Right forelimb (tissue), 1 donor: ENCODE measurements at regions not wholly inside any gene's neighbourhood (a gene's known extent, or its start where the extent isn't known, plus 50 kb on each side); places are given as distances from the start of the nearest gene placed in this dataset.

Experiments
- DNase-seq: peaks from one replicate; pipeline ENCODE4 v3.0.0-alpha.2; 2018

- no peak for DNase-seq
Measured at GRCh38 chr2:226155093-226155875, 644.3 kb downstream of the IRS1 start.

DNA sequence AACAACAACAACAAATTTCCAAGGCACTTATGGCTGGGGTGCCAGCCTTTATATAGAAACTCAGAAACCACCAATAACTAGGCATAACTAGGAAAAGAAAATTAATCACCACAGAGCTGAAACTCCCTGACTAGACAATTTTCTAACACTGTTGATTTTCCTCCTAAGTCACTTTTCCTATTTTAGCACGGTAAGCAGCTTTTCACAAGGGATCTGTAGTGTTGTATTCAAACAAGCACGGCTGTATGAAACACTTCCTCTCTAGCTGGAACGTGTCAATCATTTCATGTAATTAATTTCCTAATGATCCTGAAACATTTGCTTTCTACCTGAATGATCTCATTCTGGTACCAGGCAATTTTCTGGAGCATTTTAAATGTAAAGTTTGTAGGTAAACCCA lies 645.0 kb downstream of the IRS1 start:
- DNase-seq: no peak

DNA sequence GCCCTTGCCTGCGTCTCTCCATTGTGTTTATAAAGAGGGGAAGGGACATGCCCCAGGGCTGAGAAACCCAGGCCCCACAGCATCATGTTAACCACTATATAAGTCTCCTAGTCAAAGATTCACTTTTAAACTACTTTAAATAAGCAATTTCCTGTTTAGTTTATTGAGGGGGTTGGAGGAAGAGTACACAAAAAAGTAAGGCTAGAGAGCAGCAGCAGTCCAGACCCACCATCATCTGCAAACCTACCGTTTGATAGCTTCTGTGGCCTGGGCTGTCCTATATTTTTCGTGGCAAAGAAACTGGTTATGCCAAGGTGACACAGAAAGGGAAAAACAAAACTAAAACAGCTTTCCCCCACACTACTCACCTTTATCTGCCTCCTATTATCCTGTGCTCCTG lies 646.1 kb downstream of the IRS1 start:
- DNase-seq: no peak

GRCh38 chr2:226151157-226151556 lies 648.5 kb downstream of the IRS1 start:
- no peak for DNase-seq

DNA sequence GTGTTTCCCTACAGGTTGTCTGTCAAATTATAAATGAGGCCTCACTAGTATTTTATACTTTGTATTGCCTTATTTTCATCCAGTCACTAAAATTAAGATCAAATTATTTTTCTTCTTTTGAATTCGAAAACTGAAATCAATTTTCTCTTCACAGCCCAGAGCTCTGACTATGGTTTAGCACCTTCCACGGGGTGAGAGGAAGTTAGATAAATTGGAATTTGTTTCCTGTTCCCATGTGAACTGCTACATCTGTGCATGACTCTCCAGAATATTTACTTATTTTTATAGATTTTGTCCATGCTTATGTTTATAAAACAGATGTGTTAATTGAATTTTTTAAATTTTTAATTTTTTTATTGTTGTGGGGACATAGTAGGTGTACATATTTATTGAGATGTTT lies 656.5 kb downstream of the IRS1 start:
- DNase-seq: no peak

- no peak for DNase-seq
Measured at GRCh38 chr2:226142463-226142862, 657.2 kb downstream of the IRS1 start.

- DNase-seq: no peak
Measured at GRCh38 chr2:226140594-226140993, 659.0 kb downstream of the IRS1 start.

DNA sequence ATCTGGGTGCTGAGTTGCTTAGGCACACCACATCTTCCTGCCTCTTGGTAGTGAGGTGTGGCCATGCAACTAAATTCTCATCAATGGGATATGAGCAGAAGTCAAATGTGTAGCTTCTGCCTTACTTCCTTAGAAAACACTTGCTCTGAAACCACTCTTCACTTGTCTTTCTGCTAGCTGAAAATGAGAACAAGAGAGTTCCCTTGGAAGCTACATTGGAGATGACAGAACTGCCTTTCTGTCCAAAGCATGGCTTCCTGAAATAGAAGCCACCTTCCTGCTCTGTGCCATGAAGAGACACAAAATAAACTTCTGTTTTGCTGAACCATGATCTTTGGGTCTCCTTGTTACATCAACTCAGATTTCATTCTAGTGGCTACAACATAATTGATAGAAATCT lies 659.9 kb downstream of the IRS1 start:
- DNase-seq: no peak

GRCh38 chr2:226137201-226137811 lies 662.3 kb downstream of the IRS1 start:
- no peak for DNase-seq

GRCh38 chr2:226136739-226137138 lies 662.9 kb downstream of the IRS1 start:
- no peak for DNase-seq

GRCh38 chr2:226135861-226136548 lies 663.6 kb downstream of the IRS1 start:
- DNase-seq: no peak

GRCh38 chr2:226132323-226133215 lies 667.1 kb downstream of the IRS1 start:
- DNase-seq: no peak

DNA sequence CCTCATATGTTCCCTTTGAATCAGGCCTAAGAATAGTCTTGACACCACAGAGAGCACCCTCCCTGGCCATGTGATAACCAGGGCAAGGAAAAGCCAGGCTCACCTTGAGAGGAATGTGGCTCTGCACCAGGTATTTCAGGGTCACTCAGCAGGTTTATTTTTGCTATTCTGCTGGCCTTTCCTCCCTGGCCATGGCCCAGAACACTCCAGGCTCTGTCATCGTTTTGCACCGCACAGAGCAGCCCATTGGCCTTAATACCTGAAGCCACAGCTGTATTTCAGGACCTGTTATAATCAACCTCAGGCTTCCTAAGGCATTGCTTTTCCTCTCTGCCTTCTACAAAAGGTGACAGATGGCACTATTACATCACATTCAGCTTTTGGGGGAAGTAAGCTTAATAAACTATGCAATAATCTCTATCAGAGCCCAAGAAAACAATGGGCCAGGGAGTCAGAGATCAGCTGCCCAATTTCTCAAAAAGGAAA lies 668.3 kb downstream of the IRS1 start:
- no peak for DNase-seq

DNA sequence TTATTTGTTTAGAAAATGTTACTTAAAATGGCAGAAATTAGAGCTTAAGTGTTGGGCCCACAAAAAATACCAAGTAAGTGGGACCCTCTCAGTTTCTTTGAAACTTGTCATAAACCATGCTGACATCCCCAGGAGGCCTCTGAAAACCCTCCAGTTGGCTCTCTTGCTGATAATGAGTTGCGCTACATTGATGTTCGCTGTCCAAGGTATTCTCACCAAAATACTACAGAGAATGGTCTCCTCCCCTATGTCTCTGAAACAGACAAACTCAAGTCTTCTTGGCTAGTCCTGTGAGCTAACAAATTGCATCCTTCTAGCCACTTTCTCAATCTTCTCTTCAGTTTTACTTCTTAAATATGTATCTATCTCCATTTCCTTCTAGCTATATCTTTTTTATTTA lies 669.4 kb downstream of the IRS1 start:
- no peak for DNase-seq

DNA sequence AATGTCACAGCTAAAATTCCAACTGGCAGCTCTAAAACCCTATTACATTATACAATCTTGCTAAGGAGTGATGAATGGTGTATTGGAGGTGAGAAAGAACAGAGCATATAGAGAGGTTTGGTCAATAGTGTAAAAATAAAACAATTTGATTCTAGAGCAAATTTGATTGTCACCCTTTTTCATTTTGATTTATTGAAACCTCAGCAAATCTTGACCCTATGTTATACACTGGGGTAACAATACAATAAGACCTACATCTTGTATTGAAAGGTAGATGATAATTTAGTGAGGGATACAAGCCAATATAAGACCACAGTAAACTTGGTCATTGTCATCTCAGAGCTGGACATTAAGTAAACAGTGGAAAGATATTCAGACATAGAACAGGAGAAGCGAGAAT lies 671.9 kb downstream of the IRS1 start:
- no peak for DNase-seq

DNA sequence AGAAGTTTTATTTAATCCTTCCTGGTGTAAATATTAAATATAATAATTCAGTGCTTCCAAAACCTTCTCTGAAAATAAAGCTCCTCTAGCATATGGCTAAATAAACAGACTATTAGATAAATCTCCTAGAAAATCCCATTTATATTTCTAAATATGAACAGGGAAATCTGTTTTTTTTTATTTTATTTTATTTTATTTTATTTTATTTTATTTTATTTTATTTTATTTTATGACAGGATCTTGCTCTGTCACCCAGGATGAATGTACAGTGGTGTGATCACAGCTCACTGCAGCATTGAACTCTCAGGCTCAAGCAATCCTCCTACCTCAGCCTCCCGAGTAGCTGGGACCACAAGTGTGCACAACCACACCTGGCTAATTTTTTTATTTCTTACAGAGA lies 673.5 kb downstream of the IRS1 start:
- no peak for DNase-seq

GRCh38 chr2:226125176-226125883 lies 674.3 kb downstream of the IRS1 start:
- DNase-seq: no peak

GRCh38 chr2:226124548-226125011 lies 675.0 kb downstream of the IRS1 start:
- no peak for DNase-seq

- no peak for DNase-seq
Measured at GRCh38 chr2:226123300-226123699, 676.3 kb downstream of the IRS1 start.

DNA sequence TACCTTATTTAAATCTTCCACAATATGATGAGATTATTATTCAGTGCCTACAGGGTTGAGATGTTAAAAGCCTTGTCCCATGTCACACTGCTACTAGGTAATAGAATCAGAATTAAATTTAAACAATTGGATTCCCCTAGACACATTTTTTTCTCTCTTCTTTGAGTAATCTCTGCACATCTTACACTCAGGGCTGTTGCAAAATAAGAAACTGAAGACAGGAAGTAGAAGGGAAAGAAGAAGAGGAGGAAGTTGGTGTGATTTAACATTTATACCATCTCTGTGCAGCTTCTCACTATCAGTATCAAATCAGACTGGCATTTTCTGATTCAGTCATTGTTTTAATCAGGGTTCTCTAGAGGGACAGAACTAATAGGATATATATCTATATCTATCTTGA lies 677.6 kb downstream of the IRS1 start:
- no peak for DNase-seq

DNA sequence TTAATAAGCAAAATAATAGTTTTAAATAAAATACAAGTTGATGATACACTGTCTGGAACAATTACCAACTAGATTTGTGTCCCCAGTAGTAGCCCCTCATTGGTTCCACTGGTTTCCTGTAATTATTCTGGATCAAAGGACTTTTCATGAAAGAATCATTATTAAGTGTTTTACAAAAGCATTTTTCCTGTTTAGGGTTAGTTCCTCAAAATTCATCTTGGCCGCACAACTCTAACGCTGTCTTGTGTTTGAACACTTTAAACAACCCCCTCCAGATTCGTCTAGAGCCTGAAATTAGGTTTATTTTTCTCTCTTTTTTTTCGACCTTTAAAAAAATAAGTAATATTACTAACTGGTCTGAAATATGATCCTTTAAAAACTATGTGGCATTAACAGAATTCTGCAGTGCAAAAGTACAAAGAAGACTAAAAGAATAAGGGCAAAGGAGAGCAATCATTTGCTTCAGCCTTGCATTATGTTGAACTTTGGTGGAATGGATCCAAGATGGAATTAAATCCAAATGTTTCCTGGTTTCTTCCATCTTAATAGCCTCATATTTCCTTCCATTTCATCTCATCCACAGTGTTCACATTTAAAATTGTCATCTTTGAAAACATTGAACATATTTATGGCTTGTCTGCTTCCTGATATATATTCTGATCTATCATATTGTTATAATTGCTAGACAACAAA lies 678.4 kb downstream of the IRS1 start:
- no peak for DNase-seq
